GM18909 (cell line): ENCODE measurements at regions not wholly inside any gene's neighbourhood (a gene's known extent, or its start where the extent isn't known, plus 50 kb on each side); places are given as distances from the start of the nearest gene placed in this dataset.

Experiments
- ATAC-seq: cut with Tn5 transposase; IDR thresholded peaks from one replicate; pipeline ENCODE4 v1.9.1; 2021; ENCODE audit warnings: mild to moderate bottlenecking; ENCODE audit not compliant: unreplicated experiment, poor library complexity

GRCh38 chr11:10358696-10359095, 53.8 kb downstream of the ADM start:
- ATAC-seq = no peak

GRCh38 chr11:10359171-10359570, 54.3 kb downstream of the ADM start:
- ATAC-seq = no peak

GRCh38 chr11:10360835-10361234, 56.0 kb downstream of the ADM start:
- no peak for ATAC-seq

GRCh38 chr11:10365045-10365444, 60.2 kb downstream of the ADM start:
- no peak for ATAC-seq

GRCh38 chr11:10366568-10367331, 61.9 kb downstream of the ADM start:
- peak; percentile 86 for ATAC-seq

- ATAC-seq = no peak
These were observed 67.2 kb downstream of the ADM start for GRCh38 chr11:10371926-10372641.

GRCh38 chr11:10373340-10373739, 68.5 kb downstream of the ADM start:
- no peak for ATAC-seq

GRCh38 chr11:10373929-10374328, 69.1 kb downstream of the ADM start:
- ATAC-seq = no peak

- no peak for ATAC-seq
These were observed 69.5 kb downstream of the ADM start for GRCh38 chr11:10374386-10374785.

- no peak for ATAC-seq
These were observed 70.6 kb downstream of the ADM start for GRCh38 chr11:10375280-10375971.

GRCh38 chr11:10376061-10376460, 71.2 kb downstream of the ADM start:
- no peak for ATAC-seq

- no peak for ATAC-seq
These were observed 72.3 kb downstream of the ADM start for GRCh38 chr11:10377183-10377582.

GRCh38 chr11:10378362-10378761, 73.5 kb downstream of the ADM start:
- ATAC-seq = no peak

GRCh38 chr11:10379022-10379421, 74.1 kb downstream of the ADM start:
- ATAC-seq = no peak

- no peak for ATAC-seq
These were observed 74.6 kb downstream of the ADM start for GRCh38 chr11:10379426-10379825.

- ATAC-seq = no peak
These were observed 75.0 kb upstream of the AMPD3 start for GRCh38 chr11:10379871-10380568.

GRCh38 chr11:10380921-10381320, 74.1 kb upstream of the AMPD3 start:
- ATAC-seq = no peak

- no peak for ATAC-seq
These were observed 73.3 kb upstream of the AMPD3 start for GRCh38 chr11:10381736-10382135.

GRCh38 chr11:10382518-10382917, 72.5 kb upstream of the AMPD3 start:
- ATAC-seq = no peak

GRCh38 chr11:10385696-10386095, 69.4 kb upstream of the AMPD3 start:
- ATAC-seq = no peak

GRCh38 chr11:10386361-10386760, 68.7 kb upstream of the AMPD3 start:
- no peak for ATAC-seq
